DOHH2 (cell line): ENCODE measurements at regions not wholly inside any gene's neighbourhood (a gene's known extent, or its start where the extent isn't known, plus 50 kb on each side); places are given as distances from the start of the nearest gene placed in this dataset.

Experiments used
- CTCF ChIP-seq: fragments of 200-600 bp; sonication (generic); IDR thresholded peaks from one replicate; pipeline ENCODE4 v1.5.1; 2014; ENCODE audit warnings: antibody characterized with exemption, mild to moderate bottlenecking, low read depth, low read length; ENCODE audit not compliant: poor library complexity, severe bottlenecking
- EZH2phosphoT487 ChIP-seq: fragments of 200-600 bp; sonication (generic); IDR thresholded peaks from 2 replicates; pipeline ENCODE4 v1.6.1; 2017; ENCODE audit warnings: borderline replicate concordance, mild to moderate bottlenecking, antibody characterized with exemption, low read length, moderate library complexity, mixed read lengths

- TF ChIP-seq CTCF (no peak), EZH2phosphoT487 (no peak)
Observed at GRCh38 chr17:54347495-54347894, 524.8 kb downstream of the KIF2B start.
